ENCODE measurements at regions not wholly inside any gene's neighbourhood (a gene's known extent, or its start where the extent isn't known, plus 50 kb on each side); places are given as distances from the start of the nearest gene placed in this dataset.

DNA sequence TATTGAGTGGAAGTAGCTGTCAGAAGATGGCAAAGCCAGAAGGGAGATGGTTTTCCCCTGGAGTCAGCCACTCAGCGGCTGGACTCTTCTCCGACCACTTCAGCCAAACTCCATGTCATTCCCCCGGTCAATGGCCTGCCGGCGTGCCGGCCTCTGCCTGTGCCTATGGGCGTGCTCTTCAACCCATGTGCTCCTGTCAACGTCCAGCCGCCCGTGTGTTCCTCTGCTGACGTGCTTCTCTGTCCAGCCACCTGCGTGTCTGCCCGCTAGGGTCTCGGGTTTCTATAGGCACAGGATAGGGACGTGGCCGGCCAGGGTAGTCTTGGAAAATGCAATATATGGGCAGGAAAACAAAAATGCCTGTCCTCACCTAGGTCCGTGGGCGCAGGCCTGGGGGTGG is 77.7 kb upstream of the RUFY1 start:
- TF ChIP-seq, protein P1, sequence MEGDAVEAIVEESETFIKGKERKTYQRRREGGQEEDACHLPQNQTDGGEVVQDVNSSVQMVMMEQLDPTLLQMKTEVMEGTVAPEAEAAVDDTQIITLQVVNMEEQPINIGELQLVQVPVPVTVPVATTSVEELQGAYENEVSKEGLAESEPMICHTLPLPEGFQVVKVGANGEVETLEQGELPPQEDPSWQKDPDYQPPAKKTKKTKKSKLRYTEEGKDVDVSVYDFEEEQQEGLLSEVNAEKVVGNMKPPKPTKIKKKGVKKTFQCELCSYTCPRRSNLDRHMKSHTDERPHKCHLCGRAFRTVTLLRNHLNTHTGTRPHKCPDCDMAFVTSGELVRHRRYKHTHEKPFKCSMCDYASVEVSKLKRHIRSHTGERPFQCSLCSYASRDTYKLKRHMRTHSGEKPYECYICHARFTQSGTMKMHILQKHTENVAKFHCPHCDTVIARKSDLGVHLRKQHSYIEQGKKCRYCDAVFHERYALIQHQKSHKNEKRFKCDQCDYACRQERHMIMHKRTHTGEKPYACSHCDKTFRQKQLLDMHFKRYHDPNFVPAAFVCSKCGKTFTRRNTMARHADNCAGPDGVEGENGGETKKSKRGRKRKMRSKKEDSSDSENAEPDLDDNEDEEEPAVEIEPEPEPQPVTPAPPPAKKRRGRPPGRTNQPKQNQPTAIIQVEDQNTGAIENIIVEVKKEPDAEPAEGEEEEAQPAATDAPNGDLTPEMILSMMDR (IDR thresholded peaks at IDR 0.05), result no peak
- TF ChIP-seq EZH2phosphoT487 (IDR thresholded peaks at IDR 0.05) (no peak), EZH2 (IDR thresholded peaks at IDR 0.05) (no peak)

Data from neural progenitor cell (in vitro differentiated cells).